Globus pallidus (tissue), 1 donor: ENCODE measurements at regions not wholly inside any gene's neighbourhood (a gene's known extent, or its start where the extent isn't known, plus 50 kb on each side); places are given as distances from the start of the nearest gene placed in this dataset.
"Not testable (repeated sequence)": the region's sequence is repeated elsewhere in the genome, so short reads cannot be mapped to it uniquely, and the experiment has no call there.

Experiments used
- DNase-seq: peaks from one replicate; pipeline ENCODE4 v3.0.0-alpha.2; 2015; ENCODE audit warnings: low spot score

GRCh38 chr5:21482983-21483650, 1370.0 kb downstream of the CDH12 start:
- DNase-seq, result not testable (repeated sequence)

- DNase-seq, result not testable (repeated sequence)
These were observed 1370.6 kb downstream of the CDH12 start for GRCh38 chr5:21482522-21482921.

- peak; percentile 61 for DNase-seq
These were observed 1371.5 kb downstream of the CDH12 start for GRCh38 chr5:21481320-21482270.

- DNase-seq, result not testable (repeated sequence)
These were observed 1373.1 kb downstream of the CDH12 start for GRCh38 chr5:21480054-21480453.

- not testable (repeated sequence) for DNase-seq
These were observed 1379.2 kb downstream of the CDH12 start for GRCh38 chr5:21473981-21474380.

GRCh38 chr5:21473436-21473835, 1379.7 kb downstream of the CDH12 start:
- DNase-seq, result not testable (repeated sequence)

- not testable (repeated sequence) for DNase-seq
These were observed 1381.5 kb downstream of the CDH12 start for GRCh38 chr5:21471691-21472090.

GRCh38 chr5:21469523-21470101, 1383.5 kb downstream of the CDH12 start:
- peak; percentile 59 for DNase-seq

GRCh38 chr5:21467544-21467943, 1385.6 kb downstream of the CDH12 start:
- DNase-seq, result not testable (repeated sequence)

GRCh38 chr5:21459744-21460073, 1393.4 kb downstream of the CDH12 start:
- not testable (repeated sequence) for DNase-seq

- no peak for DNase-seq
These were observed 1400.7 kb downstream of the CDH12 start for GRCh38 chr5:21452449-21452848.

- no peak for DNase-seq
These were observed 1420.5 kb downstream of the CDH12 start for GRCh38 chr5:21432646-21433045.

GRCh38 chr5:21424907-21425306, 1428.2 kb downstream of the CDH12 start:
- no peak for DNase-seq

- DNase-seq, result no peak
These were observed 1431.4 kb upstream of the CDH18 start for GRCh38 chr5:21419383-21419782.

- not testable (repeated sequence) for DNase-seq
These were observed 1414.1 kb upstream of the CDH18 start for GRCh38 chr5:21402089-21402488.

- DNase-seq, result no peak
These were observed 1410.5 kb upstream of the CDH18 start for GRCh38 chr5:21398511-21398910.

GRCh38 chr5:21397693-21398092, 1409.7 kb upstream of the CDH18 start:
- DNase-seq, result no peak

GRCh38 chr5:21391506-21391905, 1403.5 kb upstream of the CDH18 start:
- no peak for DNase-seq

- not testable (repeated sequence) for DNase-seq
These were observed 1372.8 kb upstream of the CDH18 start for GRCh38 chr5:21360754-21361153.

GRCh38 chr5:21341948-21342261, 1353.9 kb upstream of the CDH18 start:
- DNase-seq, result not testable (repeated sequence)

GRCh38 chr5:21341203-21341947, 1353.4 kb upstream of the CDH18 start:
- not testable (repeated sequence) for DNase-seq

GRCh38 chr5:21340233-21340632, 1352.2 kb upstream of the CDH18 start:
- DNase-seq, result not testable (repeated sequence)
